Spleen (tissue), 11 donors: ENCODE measurements at regions not wholly inside any gene's neighbourhood (a gene's known extent, or its start where the extent isn't known, plus 50 kb on each side); places are given as distances from the start of the nearest gene placed in this dataset.

ENCODE experiments used
- DNase-seq: peaks from one replicate; pipeline ENCODE4 v3.0.0-alpha.2; 2020
- H3K27ac ChIP-seq, 8 donors: fragments of 200-600 bp; sonication (generic) in 7 of 8; 1 replicate in 4 of 8; 2 replicates in 4 of 8; pipeline versions ENCODE4 v1.5.0 to v1.8.0; 2016 to 2021; ENCODE audit warnings: inconsistent platforms in 4 of 8, mild to moderate bottlenecking in 4 of 8, moderate library complexity in 1 of 8
- H3K27me3 ChIP-seq, 7 donors: fragments of 200-600 bp; sonication (generic) in 6 of 7; replicated peaks in 1 of 7; 1 replicate in 4 of 7; 2 replicates in 3 of 7; pipeline versions ENCODE4 v1.5.0 to v1.8.0; 2016 to 2021; ENCODE audit warnings: inconsistent platforms in 3 of 7, mild to moderate bottlenecking in 1 of 7
- H3K36me3 ChIP-seq, 6 donors: fragments of 200-600 bp; sonication (generic) in 5 of 6; 1 replicate in 4 of 6; 2 replicates in 2 of 6; pipeline versions ENCODE4 v1.5.0 to v1.8.0; 2016 to 2021; ENCODE audit warnings: inconsistent platforms in 2 of 6
- H3K4me1 ChIP-seq, 6 donors: fragments of 200-600 bp; sonication (generic) in 5 of 6; 1 replicate in 3 of 6; 2 replicates in 3 of 6; pipeline versions ENCODE4 v1.5.0 to v1.8.0; 2016 to 2021; ENCODE audit warnings: inconsistent platforms in 3 of 6
- H3K4me3 ChIP-seq, 8 donors: fragments of 200-600 bp; sonication (generic) in 7 of 8; 1 replicate in 4 of 8; 2 replicates in 4 of 8; pipeline versions ENCODE4 v1.5.0 to v1.8.0; 2016 to 2021; ENCODE audit warnings: inconsistent platforms in 4 of 8, mild to moderate bottlenecking in 4 of 8, moderate library complexity in 2 of 8
- H3K9me3 ChIP-seq, 8 donors: fragments of 200-600 bp; sonication (generic) in 7 of 8; 1 replicate in 4 of 8; 2 replicates in 4 of 8; pipeline versions ENCODE4 v1.5.0 to v1.8.0; 2016 to 2021; ENCODE audit warnings: inconsistent platforms in 4 of 8
- POLR2A ChIP-seq, 3 donors: fragments of 450-650 bp; IDR thresholded peaks; one replicate each; pipeline ENCODE4 v1.5.1; 2017; ENCODE audit warnings: antibody characterized with exemption in 3 of 3, mild to moderate bottlenecking in 1 of 3
- POLR2AphosphoS5 ChIP-seq, 3 donors: sonication (generic); formaldehyde crosslinking; IDR thresholded peaks; one replicate each; pipeline ENCODE4 v1.5.1; 2017; ENCODE audit warnings: antibody characterized with exemption in 3 of 3
- WGBS, 5 donors: extraction: QIAGEN DNeasy Blood & Tissue Kit in 3 of 5; methylation state at CpG; one replicate each; pipeline versions ENCODE4 v1.1.5 to v1.1.7; 2013 to 2018; 5-methylcytosine and 5-hydroxymethylcytosine counted together
- intact Hi-C: fragments of 100-400 bp; cut with DNase I; formaldehyde crosslinking; loops from one replicate; pipeline ENCODE4 v1.15.0; 2023; ENCODE audit warnings: low total_unique reads
- TF ChIP-seq, protein P1 (sequence below), 11 experiments: fragments of 200-600 bp in 7 of 11; fragments of 450-650 bp in 4 of 11; sonication (generic) in 4 of 11; IDR thresholded peaks in 8 of 11; conservative IDR thresholded peaks in 3 of 11; 1 replicate in 7 of 11; 2 replicates in 4 of 11; pipeline versions ENCODE4 v1.4.0 to v1.8.0; 2016 to 2021; ENCODE audit warnings: antibody characterized with exemption in 11 of 11, inconsistent platforms in 4 of 11, mild to moderate bottlenecking in 1 of 11
- donor health status: healthy with polysubstance abuse.
- donor health status: DM: no; HTN: no; CAD: no; lungs with moderate emphysema.
- donor health status: DM: no; HTN: no; CAD: no.
- donor health status: Bipolar disorder and iron deficiency.
- donor health status: healthy.
- donor health status: DM: no; HTN: no; CAD: no.
- donor health status: DM: yes; HTN: yes; CAD: no.

- no peak for DNase-seq
- intact Hi-C loops, result no loop called here
- TF ChIP-seq POLR2AphosphoS5 (IDR thresholded peaks at IDR 0.05), result no peak
- TF ChIP-seq, protein P1, sequence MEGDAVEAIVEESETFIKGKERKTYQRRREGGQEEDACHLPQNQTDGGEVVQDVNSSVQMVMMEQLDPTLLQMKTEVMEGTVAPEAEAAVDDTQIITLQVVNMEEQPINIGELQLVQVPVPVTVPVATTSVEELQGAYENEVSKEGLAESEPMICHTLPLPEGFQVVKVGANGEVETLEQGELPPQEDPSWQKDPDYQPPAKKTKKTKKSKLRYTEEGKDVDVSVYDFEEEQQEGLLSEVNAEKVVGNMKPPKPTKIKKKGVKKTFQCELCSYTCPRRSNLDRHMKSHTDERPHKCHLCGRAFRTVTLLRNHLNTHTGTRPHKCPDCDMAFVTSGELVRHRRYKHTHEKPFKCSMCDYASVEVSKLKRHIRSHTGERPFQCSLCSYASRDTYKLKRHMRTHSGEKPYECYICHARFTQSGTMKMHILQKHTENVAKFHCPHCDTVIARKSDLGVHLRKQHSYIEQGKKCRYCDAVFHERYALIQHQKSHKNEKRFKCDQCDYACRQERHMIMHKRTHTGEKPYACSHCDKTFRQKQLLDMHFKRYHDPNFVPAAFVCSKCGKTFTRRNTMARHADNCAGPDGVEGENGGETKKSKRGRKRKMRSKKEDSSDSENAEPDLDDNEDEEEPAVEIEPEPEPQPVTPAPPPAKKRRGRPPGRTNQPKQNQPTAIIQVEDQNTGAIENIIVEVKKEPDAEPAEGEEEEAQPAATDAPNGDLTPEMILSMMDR (IDR thresholded peaks at IDR 0.05 in 8 of 11, conservative IDR thresholded peaks at IDR 0.05 in 3 of 11), result no peak
- no peak for TF ChIP-seq POLR2A (IDR thresholded peaks at IDR 0.05)
These were observed 672.4 kb downstream of the HTR1B start for GRCh38 chr6:76790881-76791280.

DNA sequence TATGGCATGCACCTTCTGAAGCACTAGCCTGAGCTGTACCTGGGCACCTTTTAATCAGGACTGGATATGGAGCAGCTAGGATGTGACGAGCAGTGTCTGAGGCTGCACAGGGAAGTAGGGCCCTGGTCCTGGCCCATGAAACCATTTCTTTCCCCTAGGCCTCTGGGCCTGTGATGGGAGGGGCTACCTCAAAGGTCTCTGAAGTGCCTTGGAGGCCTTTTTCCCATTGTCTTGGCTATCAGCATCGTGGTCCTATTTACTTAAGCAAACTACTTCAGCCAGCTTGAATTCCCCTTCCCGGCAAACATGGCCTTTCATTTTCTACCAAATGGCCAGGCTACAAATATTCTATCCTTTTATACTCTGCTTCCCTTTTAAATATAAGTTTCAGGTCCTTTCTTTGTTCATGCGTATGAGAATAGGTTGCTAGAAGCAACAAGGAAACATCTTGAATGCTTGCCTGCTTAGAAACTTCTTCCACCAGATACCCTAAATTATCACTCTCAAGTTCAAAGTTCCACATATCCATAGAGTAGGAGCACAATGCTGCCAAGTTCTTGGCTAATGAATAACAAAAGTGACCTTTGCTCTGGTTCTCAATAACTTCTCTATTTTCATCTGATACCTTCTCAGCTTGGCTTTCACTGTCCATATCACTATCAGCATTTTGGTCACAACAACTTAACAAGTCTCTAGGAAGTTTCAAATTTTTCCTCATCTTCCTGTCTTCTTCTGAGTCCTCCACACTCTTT lies 673.1 kb downstream of the HTR1B start:
- Histone ChIP-seq H3K27ac (no peak overlapping the region), H3K4me1 (no peaks in the 10 kb centered on the region), H3K4me3 (no peak overlapping the region), H3K36me3 (no peaks in the 10 kb centered on the region), H3K9me3 (peaks cover 0 to 3% (median 0%) of the 10 kb centered on the region in 8 donors), H3K27me3 (no peaks in the 10 kb centered on the region)
- intact Hi-C loops, result no loop called here
- DNase-seq, result no peak
- WGBS, 5 donors, result 80 to 93% (median 88%) methylated on average over 4 of the region's 4 CpGs
- TF ChIP-seq, protein P1 (IDR thresholded peaks at IDR 0.05 in 8 of 11, conservative IDR thresholded peaks at IDR 0.05 in 3 of 11), result no peak
- no peak for TF ChIP-seq POLR2A (IDR thresholded peaks at IDR 0.05)
- TF ChIP-seq POLR2AphosphoS5 (IDR thresholded peaks at IDR 0.05), result no peak

More at GRCh38 chr6:76790881-76791280, 672.4 kb downstream of the HTR1B start:
- H3K4me3 ChIP-seq, result no peak overlapping the region
- H3K9me3 ChIP-seq, result no peaks in the 10 kb centered on the region
- H3K27me3 ChIP-seq, result no peaks in the 10 kb centered on the region
- no peaks in the 10 kb centered on the region for H3K36me3 ChIP-seq
- no peak overlapping the region for H3K27ac ChIP-seq
- no peaks in the 10 kb centered on the region for H3K4me1 ChIP-seq

- no peaks in the 10 kb centered on the region for H3K4me1 ChIP-seq
- H3K27me3 ChIP-seq, result no peaks in the 10 kb centered on the region
- no peak overlapping the region for H3K27ac ChIP-seq
- H3K36me3 ChIP-seq, result no peaks in the 10 kb centered on the region
- DNase-seq, result no peak
- intact Hi-C loops, result no loop called here
- no peak for TF ChIP-seq POLR2AphosphoS5 (IDR thresholded peaks at IDR 0.05)
- TF ChIP-seq, protein P1 (IDR thresholded peaks at IDR 0.05 in 8 of 11, conservative IDR thresholded peaks at IDR 0.05 in 3 of 11), result no peak
- TF ChIP-seq POLR2A (IDR thresholded peaks at IDR 0.05), result no peak
- H3K9me3 ChIP-seq, result peaks cover 0 to 6% (median 0%) of the 10 kb centered on the region in 8 donors
- WGBS, 5 donors, result 52 to 78% (median 74%) methylated on average over 2 to 3 of the region's 3 CpGs
- no peak overlapping the region for H3K4me3 ChIP-seq
These were observed 673.7 kb downstream of the HTR1B start for GRCh38 chr6:76789580-76789979.

GRCh38 chr6:76788155-76788554 lies 675.1 kb downstream of the HTR1B start:
- intact Hi-C loops, result no loop called here

More at GRCh38 chr6:76788155-76788554, 675.1 kb downstream of the HTR1B start:
- TF ChIP-seq, protein P1 (IDR thresholded peaks at IDR 0.05 in 8 of 11, conservative IDR thresholded peaks at IDR 0.05 in 3 of 11), result no peak
- TF ChIP-seq POLR2AphosphoS5 (IDR thresholded peaks at IDR 0.05) (no peak), POLR2A (IDR thresholded peaks at IDR 0.05) (no peak)
- DNase-seq, result no peak
- Histone ChIP-seq H3K27ac (no peak overlapping the region), H3K27me3 (no peaks in the 10 kb centered on the region), H3K4me3 (no peak overlapping the region), H3K9me3 (peaks cover 0 to 6% (median 0%) of the 10 kb centered on the region in 8 donors), H3K4me1 (no peaks in the 10 kb centered on the region), H3K36me3 (no peaks in the 10 kb centered on the region)
